Right lobe of liver (tissue), 4 donors: ENCODE measurements at regions not wholly inside any gene's neighbourhood (a gene's known extent, or its start where the extent isn't known, plus 50 kb on each side); places are given as distances from the start of the nearest gene placed in this dataset.

Source experiments
- POLR2A ChIP-seq: fragments of 450-650 bp; IDR thresholded peaks from one replicate; pipeline ENCODE4 v1.6.1; 2017; ENCODE audit warnings: antibody characterized with exemption, mild to moderate bottlenecking
- TF ChIP-seq, protein P1 (sequence below), 4 donors: fragments of 200-600 bp in 3 of 4; fragments of 450-650 bp in 1 of 4; IDR thresholded peaks; one replicate each; pipeline versions ENCODE4 v1.5.1 to v1.8.0; 2016 to 2022; ENCODE audit warnings: antibody characterized with exemption in 4 of 4, mild to moderate bottlenecking in 2 of 4
- donor health status: DM: no; HTN: no; CAD: no.
- donor health status: DM: no; HTN: no; CAD: no.
- donor health status: DM: no; HTN: yes; CAD: no.

DNA sequence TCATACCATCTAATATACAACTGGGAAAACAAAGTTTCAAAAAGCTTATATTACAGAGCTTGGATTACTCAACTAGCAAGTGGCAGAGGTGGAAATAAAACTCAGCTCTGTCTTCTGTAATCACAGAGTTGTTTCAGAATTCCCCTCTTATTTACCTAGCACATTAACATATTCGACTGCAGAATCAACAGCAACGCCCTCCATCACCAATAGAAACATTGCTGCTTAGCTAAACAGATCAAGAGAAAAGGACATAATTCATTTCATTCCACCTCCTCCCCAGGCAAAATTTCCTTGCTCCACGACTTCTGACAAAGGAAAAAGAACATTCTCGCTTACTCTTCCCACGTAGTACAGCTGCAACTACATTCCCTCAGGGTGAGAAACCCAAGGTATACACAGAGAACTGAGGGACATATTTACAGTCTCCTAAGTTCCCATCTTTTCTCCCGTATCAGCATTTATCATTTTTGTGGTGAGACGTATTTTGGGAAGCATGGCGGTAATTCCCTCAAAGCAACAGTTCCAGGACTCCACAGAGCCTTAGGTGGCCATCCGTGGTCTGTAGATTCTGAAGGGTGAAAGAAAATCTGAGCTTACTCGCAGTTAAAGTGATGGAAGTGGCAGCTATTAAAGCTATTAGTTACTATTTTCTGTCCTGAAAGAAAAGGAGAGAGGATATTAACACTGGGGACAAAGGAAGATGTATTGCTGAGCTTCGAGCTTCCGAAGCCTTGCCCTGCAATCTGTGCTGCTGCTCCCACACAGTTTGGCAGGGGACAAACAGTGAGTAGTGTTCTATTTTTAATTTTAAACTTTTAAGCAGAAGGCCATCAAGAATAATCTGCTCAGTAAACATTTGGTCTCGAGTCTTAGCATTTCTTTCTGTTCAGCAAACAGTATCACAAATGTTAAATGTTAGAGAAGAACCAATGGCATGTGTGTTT is 1296.2 kb downstream of the CDH8 start:
- TF ChIP-seq, protein P1, sequence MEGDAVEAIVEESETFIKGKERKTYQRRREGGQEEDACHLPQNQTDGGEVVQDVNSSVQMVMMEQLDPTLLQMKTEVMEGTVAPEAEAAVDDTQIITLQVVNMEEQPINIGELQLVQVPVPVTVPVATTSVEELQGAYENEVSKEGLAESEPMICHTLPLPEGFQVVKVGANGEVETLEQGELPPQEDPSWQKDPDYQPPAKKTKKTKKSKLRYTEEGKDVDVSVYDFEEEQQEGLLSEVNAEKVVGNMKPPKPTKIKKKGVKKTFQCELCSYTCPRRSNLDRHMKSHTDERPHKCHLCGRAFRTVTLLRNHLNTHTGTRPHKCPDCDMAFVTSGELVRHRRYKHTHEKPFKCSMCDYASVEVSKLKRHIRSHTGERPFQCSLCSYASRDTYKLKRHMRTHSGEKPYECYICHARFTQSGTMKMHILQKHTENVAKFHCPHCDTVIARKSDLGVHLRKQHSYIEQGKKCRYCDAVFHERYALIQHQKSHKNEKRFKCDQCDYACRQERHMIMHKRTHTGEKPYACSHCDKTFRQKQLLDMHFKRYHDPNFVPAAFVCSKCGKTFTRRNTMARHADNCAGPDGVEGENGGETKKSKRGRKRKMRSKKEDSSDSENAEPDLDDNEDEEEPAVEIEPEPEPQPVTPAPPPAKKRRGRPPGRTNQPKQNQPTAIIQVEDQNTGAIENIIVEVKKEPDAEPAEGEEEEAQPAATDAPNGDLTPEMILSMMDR (IDR thresholded peaks at IDR 0.05) = no peak
- no peak for TF ChIP-seq POLR2A
